GM12878 (cell line): ENCODE measurements at regions not wholly inside any gene's neighbourhood (a gene's known extent, or its start where the extent isn't known, plus 50 kb on each side); places are given as distances from the start of the nearest gene placed in this dataset.

Experiments
- ATAC-seq: fragments of 200-7000 bp; cut with Tn5 transposase; 3 replicates; pipeline ENCODE4 v1.9.1; 2020; ENCODE audit warnings: mild to moderate bottlenecking, moderate library complexity
- BruUV-seq: library from RNA; stranded (reverse); fragments of 400-500 nt; replicated peaks from 2 replicates; lab custom pipeline; 2021; lab: Mats Ljungman, UMichigan
- CTCF ChIA-PET: fragments of 300-600 bp; sonication (Branson Sonifier 250); formaldehyde crosslinking; extraction: SDS; loops from one replicate; lab custom pipeline; 2021; ENCODE audit warnings: inconsistent platforms; lab: Yijun Ruan, JAX
- POLR2A ChIA-PET: fragments of 350-600 bp; formaldehyde crosslinking; extraction: SDS; loops from one replicate; lab custom pipeline; 2021; ENCODE audit warnings: inconsistent platforms; lab: Charles Lee
- RAD21 ChIA-PET: fragments of 300-600 bp; sonication (Branson Sonifier 250); formaldehyde crosslinking; loops from one replicate; lab custom pipeline; 2023; ENCODE audit warnings: antibody characterized with exemption; ENCODE audit not compliant: unreplicated experiment; lab: Charles Lee
- SMC1A ChIA-PET: fragments of 300-600 bp; sonication (Branson Sonifier 250); formaldehyde crosslinking; loops from one replicate; lab custom pipeline; 2023; ENCODE audit not compliant: unreplicated experiment, uncharacterized antibody; lab: Charles Lee
- DNase-seq: peaks from one replicate; pipeline ENCODE4 v3.0.0-alpha.2; 2011; ENCODE audit warnings: low read depth, low spot score
- FAIRE-seq: peaks from 3 replicates; lab custom pipeline; 2011; peaks lifted over from hg19 to GRCh38; lab: Jason Lieb, UNC
- H2AFZ ChIP-seq: 2 replicates; pipeline ENCODE4 v1.6.0; 2011; ENCODE audit warnings: low read depth, low read length, control low read depth; ENCODE audit not compliant: control insufficient read depth
- H3K27ac ChIP-seq: 2 replicates; pipeline ENCODE4 v1.5.1; 2011; ENCODE audit warnings: control low read depth; ENCODE audit not compliant: control insufficient read depth, insufficient read depth
- H3K27me3 ChIP-seq, 2 experiments: replicated peaks in 1 of 2; 2 replicates each; pipeline versions ENCODE4 v1.6.0 to v1.6.1; 2011; ENCODE audit warnings: low read length in 1 of 2; ENCODE audit not compliant: control insufficient read depth in 2 of 2, insufficient read depth in 2 of 2
- H3K36me3 ChIP-seq, 2 experiments: 2 replicates each; pipeline ENCODE4 v1.5.1; 2011; ENCODE audit warnings: low read length in 1 of 2; ENCODE audit not compliant: control insufficient read depth in 2 of 2, insufficient read depth in 2 of 2
- H3K4me1 ChIP-seq: 2 replicates; pipeline ENCODE4 v1.6.1; 2011; ENCODE audit warnings: mild to moderate bottlenecking, low read length, moderate library complexity, mixed read lengths; ENCODE audit not compliant: control insufficient read depth, insufficient read depth
- H3K4me2 ChIP-seq: 2 replicates; pipeline ENCODE4 v1.6.0; 2011; ENCODE audit warnings: control low read depth; ENCODE audit not compliant: control insufficient read depth, insufficient read depth
- H3K4me3 ChIP-seq: fragments of 200-600 bp; sonication (generic); 2 replicates; pipeline ENCODE4 v1.5.1; 2016
- H3K79me2 ChIP-seq: 2 replicates; pipeline ENCODE4 v1.6.0; 2011; ENCODE audit warnings: low read length; ENCODE audit not compliant: control insufficient read depth, insufficient read depth
- H3K9ac ChIP-seq: 2 replicates; pipeline ENCODE4 v1.8.0; 2011; ENCODE audit warnings: low read length, control low read depth, mixed read lengths; ENCODE audit not compliant: control insufficient read depth, insufficient read depth
- H3K9me3 ChIP-seq: replicated peaks from 3 replicates; pipeline ENCODE4 v1.5.1; 2011; ENCODE audit warnings: mild to moderate bottlenecking, low read length; ENCODE audit not compliant: control insufficient read depth, insufficient read depth
- H4K20me1 ChIP-seq: 2 replicates; pipeline ENCODE4 v1.6.0; 2011; ENCODE audit not compliant: control insufficient read depth, insufficient read depth
- BMI1 ChIP-seq: fragments of 450-650 bp; IDR thresholded peaks from 2 replicates; pipeline ENCODE4 v1.6.1; 2016; ENCODE audit warnings: mild to moderate bottlenecking, moderate library complexity, borderline replicate concordance
- CREM ChIP-seq: IDR thresholded peaks from 2 replicates; pipeline ENCODE4 v1.6.1; 2014; ENCODE audit warnings: antibody characterized with exemption, low read depth
- FOXK2 ChIP-seq: fragments of 450-650 bp; IDR thresholded peaks from 2 replicates; pipeline ENCODE4 v1.6.1; 2017; ENCODE audit warnings: mild to moderate bottlenecking, moderate library complexity
- IKZF1 ChIP-seq: fragments of 450-650 bp; conservative IDR thresholded peaks from 2 replicates; pipeline ENCODE4 v1.6.1; 2017; ENCODE audit warnings: antibody characterized with exemption, mild to moderate bottlenecking
- RELA ChIP-seq: fragments of 450-650 bp; IDR thresholded peaks from 2 replicates; pipeline ENCODE4 v1.8.0; 2014; ENCODE audit warnings: borderline replicate concordance; ENCODE audit not compliant: partially characterized antibody
- SMAD1 ChIP-seq: fragments of 450-650 bp; IDR thresholded peaks from 2 replicates; pipeline ENCODE4 v1.6.1; 2018; ENCODE audit warnings: mild to moderate bottlenecking, low read depth; ENCODE audit not compliant: partially characterized antibody
- TCF12 ChIP-seq: IDR thresholded peaks from 2 replicates; pipeline ENCODE4 v1.6.1; 2011; ENCODE audit warnings: low read depth, mild to moderate bottlenecking, low read length
- YBX1 ChIP-seq: fragments of 450-650 bp; IDR thresholded peaks from 2 replicates; pipeline ENCODE4 v1.6.1; 2016; ENCODE audit warnings: antibody characterized with exemption
- ZNF207 ChIP-seq: fragments of 450-650 bp; IDR thresholded peaks from 2 replicates; pipeline ENCODE4 v1.6.1; 2014; ENCODE audit warnings: antibody characterized with exemption, mild to moderate bottlenecking, borderline replicate concordance
- WGBS: methylation state at CpG from one replicate; pipeline ENCODE4 v1.1.6; 2016; ENCODE audit warnings: low lambda C conversion rate; ENCODE audit not compliant: insufficient replicate concordance, insufficient coverage; ENCODE audit errors: missing lambda C conversion rate; 5-methylcytosine and 5-hydroxymethylcytosine counted together
- in situ Hi-C: fragments of 300-500 bp; cut with MboI; formaldehyde crosslinking; loops from 9 replicates; pipeline ENCODE4 v1.14.3; 2018; ENCODE audit warnings: mixed read lengths
- intact Hi-C: fragments of 100-400 bp; cut with micrococcal nuclease; formaldehyde crosslinking; loops from one replicate; pipeline ENCODE4 v1.14.2; 2022; ENCODE audit not compliant: unreplicated experiment
- TF ChIP-seq, protein P1 (sequence below): fragments of 450-650 bp; IDR thresholded peaks from 2 replicates; pipeline ENCODE4 v1.6.1; 2017; ENCODE audit warnings: mild to moderate bottlenecking, moderate library complexity

DNA sequence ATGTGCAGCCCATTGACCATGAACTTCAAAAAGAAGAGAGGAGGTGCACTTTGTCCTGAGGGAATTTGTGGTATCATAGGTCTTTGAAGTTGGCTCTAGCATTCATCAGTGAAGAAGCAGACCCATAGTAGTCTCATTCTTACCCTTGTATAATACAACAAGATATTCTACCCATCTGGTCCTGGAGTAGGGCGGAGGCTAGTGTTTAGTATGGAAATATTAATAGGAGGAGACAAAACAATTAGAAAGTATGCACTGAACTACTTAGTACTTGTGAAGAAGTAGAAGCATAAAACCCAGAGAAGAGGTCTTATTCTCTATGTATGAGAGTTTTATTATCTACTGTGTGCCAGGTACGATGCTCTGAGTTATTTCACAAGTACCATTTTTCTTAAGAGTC, 189.0 kb downstream of the AASDH start:
- no peaks in the 10 kb centered on the region for H3K79me2 ChIP-seq
- no peak for ATAC-seq
- H3K4me3 ChIP-seq: no peak overlapping the region
- no peaks in the 10 kb centered on the region for H3K9me3 ChIP-seq
- FAIRE-seq: no peak
- H3K9ac ChIP-seq: no peak overlapping the region
- no peak overlapping the region for H2AFZ ChIP-seq
- ChIA-PET CTCF (no interaction called here), RAD21 (no interaction called here), POLR2A (no interaction called here), SMC1A (no interaction called here)
- no TSS peak for BruUV-seq
- intact Hi-C loops (no loop called here), in situ Hi-C loops (no loop called here)
- H3K4me2 ChIP-seq: no peak overlapping the region
- no peak overlapping the region for H3K27ac ChIP-seq
- H3K27me3 ChIP-seq: no peaks in the 10 kb centered on the region; a peak in 1 of 4 replicates
- WGBS: 0% methylated on average over 2 of the region's 2 CpGs
- H3K36me3 ChIP-seq: no peaks in the 10 kb centered on the region
- DNase-seq: no peak
- no peak for TF ChIP-seq BMI1
- no peak for TF ChIP-seq RELA
- no peak for TF ChIP-seq YBX1
- TF ChIP-seq IKZF1: no peak
- TF ChIP-seq SMAD1: no peak
- no peak for TF ChIP-seq TCF12
- TF ChIP-seq, protein P1, sequence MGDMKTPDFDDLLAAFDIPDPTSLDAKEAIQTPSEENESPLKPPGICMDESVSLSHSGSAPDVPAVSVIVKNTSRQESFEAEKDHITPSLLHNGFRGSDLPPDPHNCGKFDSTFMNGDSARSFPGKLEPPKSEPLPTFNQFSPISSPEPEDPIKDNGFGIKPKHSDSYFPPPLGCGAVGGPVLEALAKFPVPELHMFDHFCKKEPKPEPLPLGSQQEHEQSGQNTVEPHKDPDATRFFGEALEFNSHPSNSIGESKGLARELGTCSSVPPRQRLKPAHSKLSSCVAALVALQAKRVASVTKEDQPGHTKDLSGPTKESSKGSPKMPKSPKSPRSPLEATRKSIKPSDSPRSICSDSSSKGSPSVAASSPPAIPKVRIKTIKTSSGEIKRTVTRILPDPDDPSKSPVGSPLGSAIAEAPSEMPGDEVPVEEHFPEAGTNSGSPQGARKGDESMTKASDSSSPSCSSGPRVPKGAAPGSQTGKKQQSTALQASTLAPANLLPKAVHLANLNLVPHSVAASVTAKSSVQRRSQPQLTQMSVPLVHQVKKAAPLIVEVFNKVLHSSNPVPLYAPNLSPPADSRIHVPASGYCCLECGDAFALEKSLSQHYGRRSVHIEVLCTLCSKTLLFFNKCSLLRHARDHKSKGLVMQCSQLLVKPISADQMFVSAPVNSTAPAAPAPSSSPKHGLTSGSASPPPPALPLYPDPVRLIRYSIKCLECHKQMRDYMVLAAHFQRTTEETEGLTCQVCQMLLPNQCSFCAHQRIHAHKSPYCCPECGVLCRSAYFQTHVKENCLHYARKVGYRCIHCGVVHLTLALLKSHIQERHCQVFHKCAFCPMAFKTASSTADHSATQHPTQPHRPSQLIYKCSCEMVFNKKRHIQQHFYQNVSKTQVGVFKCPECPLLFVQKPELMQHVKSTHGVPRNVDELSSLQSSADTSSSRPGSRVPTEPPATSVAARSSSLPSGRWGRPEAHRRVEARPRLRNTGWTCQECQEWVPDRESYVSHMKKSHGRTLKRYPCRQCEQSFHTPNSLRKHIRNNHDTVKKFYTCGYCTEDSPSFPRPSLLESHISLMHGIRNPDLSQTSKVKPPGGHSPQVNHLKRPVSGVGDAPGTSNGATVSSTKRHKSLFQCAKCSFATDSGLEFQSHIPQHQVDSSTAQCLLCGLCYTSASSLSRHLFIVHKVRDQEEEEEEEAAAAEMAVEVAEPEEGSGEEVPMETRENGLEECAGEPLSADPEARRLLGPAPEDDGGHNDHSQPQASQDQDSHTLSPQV: no peak
- no peak for TF ChIP-seq FOXK2
- no peak for TF ChIP-seq CREM
- TF ChIP-seq ZNF207: no peak
- no peaks in the 10 kb centered on the region for H3K4me1 ChIP-seq
- H4K20me1 ChIP-seq: no peaks in the 10 kb centered on the region
